GM21381 (cell line): ENCODE measurements at regions not wholly inside any gene's neighbourhood (a gene's known extent, or its start where the extent isn't known, plus 50 kb on each side); places are given as distances from the start of the nearest gene placed in this dataset.

Source experiments
- ATAC-seq: cut with Tn5 transposase; IDR thresholded peaks from one replicate; pipeline ENCODE4 v1.9.1; 2021; ENCODE audit warnings: mild to moderate bottlenecking, moderate library complexity; ENCODE audit not compliant: unreplicated experiment

DNA sequence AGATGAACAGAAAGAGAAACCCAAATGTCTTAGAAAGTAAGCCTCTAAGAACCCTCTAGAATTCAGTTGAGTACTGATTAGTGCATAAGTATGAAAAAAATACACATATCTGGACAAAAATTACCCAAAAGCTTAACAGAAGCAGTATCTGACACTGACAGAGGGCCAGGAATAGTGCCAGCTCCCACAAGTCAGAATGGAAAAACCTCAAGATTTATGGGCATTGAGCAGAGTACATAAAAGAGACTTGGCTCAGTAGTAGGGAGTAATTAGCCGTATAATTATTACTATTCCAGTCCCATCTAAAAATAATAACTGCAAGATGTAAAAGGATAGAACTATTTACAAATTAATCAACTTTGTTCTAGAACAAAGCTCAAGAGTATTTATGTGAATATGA, 834.5 kb downstream of the FAM181B start:
- no peak for ATAC-seq

DNA sequence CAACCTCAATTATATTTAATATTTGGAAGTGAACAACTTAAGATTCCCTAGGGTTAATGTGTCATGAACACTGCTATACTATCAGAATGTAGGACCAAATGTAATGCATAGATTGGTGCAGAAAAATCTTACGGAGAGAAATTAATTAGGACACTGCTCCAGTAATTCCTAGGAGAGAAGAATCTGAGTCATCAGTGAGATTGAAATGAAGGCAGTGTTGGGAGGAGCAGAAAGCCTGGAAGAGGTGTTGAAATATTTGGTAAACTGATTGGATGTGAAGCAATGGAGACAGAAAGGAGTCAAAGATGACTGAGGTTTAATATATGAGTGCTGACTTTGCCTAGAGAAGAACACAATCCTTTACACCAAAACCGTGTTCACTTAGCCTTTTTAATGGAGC, 836.0 kb downstream of the FAM181B start:
- ATAC-seq = no peak

DNA sequence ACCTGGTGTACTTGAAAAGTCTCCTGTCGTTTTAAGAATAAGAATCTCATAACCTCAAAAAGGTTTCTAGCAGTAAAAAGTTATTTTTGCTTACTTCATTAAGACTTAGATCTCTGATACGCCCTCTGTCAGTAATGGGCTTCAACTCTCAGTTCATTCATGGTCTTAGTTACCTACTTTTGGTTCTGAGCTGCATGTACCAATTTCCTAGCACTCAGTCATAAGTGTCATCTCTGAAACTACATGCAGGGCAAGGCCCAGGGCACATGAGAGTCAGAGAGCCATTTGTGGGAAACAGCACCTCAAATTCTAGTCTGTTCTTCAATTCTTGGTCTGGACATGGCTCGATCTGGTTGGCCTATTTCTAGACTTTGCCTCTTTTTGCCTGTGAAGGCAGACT, 838.4 kb downstream of the FAM181B start:
- no peak for ATAC-seq

DNA sequence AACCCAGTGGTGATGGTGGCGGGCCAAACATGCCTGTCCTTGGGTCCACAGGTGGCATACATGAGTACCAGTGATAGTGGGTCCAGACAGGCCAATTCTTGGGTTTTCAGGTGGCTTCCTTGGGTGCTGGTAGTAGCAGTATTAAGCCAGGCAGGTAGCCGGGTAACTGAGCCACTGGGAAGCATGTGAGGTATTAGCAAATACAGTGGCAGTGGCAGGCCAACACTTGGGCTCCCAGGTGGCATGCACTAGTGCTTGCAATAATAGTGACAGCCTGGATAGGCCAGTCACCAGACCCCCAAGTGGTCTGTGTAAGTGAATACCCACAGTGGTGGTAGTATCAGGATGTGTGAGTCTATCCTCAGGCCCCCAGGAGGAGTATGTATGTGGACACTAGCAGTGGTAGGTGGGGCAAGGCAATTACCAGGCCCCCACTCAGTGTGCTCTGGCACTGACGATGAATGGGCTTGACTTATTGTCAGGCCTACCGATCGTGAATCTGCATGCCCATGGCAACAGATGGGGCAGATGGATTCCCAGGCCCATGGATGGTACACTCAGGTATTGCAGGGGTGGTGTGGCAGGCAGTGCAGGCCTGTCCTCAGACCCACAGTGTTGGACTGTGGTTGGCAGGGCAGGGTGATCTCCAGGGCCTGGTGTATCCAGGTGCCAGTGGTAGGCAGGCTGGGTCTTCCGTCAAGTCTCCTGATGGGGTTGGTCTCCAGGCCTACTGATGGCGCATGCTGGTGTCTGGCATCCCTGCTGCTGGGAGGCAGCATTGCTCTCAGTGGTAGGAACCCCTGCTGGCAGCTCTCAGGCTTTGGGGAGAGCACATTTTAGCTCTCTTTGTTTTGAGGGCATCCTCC, 840.7 kb downstream of the FAM181B start:
- no peak for ATAC-seq

DNA sequence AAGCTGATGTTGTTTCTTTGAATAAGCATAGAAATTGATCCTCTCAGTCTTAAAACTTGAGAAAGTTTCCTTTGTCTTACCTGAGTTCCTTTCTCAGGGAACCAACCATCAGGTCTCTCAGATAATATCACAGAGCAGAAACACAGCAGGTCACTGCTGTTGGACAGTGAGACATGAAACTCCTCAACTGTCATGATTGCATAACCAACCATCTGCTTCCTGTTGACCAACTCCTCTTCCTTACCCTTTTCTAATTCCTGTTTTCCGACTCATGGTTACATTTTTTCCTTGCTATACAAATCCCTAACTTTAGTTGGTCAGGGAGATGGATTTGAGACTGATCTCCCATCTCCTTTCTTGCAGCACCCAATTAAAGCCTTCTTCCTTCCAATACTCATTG, 845.3 kb downstream of the FAM181B start:
- no peak for ATAC-seq

- ATAC-seq = no peak
Measured at GRCh38 chr11:81887671-81888070, 846.0 kb downstream of the FAM181B start.

GRCh38 chr11:81886406-81887075, 847.1 kb downstream of the FAM181B start:
- no peak for ATAC-seq

- ATAC-seq = no peak
Measured at GRCh38 chr11:81874635-81875034, 859.0 kb downstream of the FAM181B start.

DNA sequence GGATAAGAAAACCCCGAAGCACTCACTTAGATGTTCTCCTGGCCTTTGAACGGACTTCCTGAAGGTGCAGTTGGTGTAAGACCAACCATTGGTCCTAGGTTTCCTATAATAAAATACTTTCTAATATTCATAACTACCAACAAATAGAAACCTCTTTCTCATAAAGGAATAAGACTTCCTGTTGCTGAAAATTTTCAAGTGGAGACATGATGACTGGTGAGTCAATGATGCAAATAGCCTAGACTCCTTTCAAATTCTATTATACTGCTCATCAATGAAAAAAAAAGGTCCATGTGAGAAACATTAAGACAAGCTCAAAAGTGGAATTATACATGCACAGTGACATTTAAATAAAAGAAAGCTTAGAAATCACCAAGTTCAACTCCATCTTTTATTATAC, 862.8 kb downstream of the FAM181B start:
- ATAC-seq = no peak

- ATAC-seq = peak; percentile 55
Measured at GRCh38 chr11:81870066-81870412, 863.6 kb downstream of the FAM181B start.

- peak; percentile 96 for ATAC-seq
Measured at GRCh38 chr11:81869351-81870065, 864.2 kb downstream of the FAM181B start.

DNA sequence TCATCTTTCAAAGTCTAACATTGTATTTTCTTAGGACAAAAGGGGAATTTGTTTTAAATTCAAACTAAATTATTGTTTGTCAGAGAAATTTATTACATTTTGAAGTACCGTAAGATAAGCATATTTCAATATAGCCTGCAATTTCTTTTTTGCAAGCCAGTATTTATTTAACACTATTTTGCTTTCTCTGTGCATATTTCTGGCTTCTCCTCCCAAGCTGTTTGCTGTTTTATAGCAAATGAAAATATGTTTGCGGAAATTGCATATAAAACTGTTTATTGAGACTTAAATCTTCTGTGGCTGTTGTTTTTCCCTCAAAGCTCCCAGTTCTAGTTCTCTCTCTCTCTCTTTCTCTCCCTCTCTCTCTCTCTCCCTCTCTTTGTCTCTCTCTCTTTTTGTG, 866.8 kb downstream of the FAM181B start:
- no peak for ATAC-seq

DNA sequence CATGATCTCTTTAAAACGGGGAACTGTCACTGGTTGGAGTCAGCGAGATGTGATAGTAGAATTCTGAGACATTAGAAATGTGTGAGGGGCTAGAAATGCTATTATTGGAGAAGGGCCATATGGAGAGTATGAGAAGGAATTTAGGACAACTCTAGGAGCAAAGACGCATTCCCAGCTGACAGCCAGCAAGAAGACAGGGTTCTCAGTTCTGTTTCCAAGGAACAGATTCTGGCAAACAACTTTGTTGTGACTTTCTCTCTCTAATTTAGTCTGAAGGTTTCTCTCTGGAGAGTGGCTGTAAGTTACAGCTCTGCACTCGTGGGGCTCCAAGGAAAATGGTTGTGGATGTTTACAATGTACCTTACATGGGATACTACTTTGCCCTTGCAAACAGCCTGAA, 876.3 kb downstream of the FAM181B start:
- ATAC-seq = no peak

GRCh38 chr11:81853791-81854190, 879.9 kb downstream of the FAM181B start:
- no peak for ATAC-seq

DNA sequence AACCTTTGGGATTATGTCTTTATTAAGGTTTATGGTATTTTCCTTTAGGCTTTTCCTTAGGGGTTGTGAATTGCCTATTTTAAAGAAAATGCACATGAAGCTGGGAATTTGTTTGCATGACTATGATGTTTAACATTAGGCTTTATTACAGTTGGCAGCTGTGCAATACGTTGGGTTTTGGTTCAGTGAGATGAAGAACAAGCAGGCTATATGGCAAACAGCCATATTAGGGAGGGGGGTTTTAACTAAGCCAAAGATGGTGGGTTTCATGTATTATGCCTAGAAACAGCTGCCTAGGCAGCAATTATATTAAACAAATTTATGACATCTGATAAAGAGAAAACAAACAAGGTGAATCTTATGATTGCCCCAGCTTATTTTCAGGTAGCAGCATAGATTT, 880.8 kb downstream of the FAM181B start:
- ATAC-seq = no peak

GRCh38 chr11:81840380-81840779, 893.3 kb downstream of the FAM181B start:
- no peak for ATAC-seq

- ATAC-seq = no peak
Measured at GRCh38 chr11:81839976-81840375, 893.7 kb downstream of the FAM181B start.

DNA sequence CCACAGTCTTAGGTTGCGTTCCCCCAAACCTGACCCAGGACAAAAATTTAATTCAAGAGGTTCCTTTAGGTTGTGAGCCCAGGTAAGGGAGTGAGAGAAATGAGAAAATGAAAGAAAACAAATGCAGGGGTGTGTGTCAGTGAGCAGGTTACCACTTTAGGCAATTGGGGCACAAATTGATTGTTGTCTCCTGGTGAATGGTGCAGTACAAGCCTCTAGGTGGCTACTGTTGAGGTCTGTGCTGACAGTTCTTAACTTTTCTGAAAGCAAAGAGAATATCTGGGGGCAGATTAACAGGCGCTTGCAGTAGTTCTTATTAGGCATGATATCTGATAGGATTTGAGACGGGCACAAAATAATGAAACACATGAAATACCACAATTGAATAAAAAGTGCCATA, 894.6 kb downstream of the FAM181B start:
- no peak for ATAC-seq

GRCh38 chr11:81829976-81830375, 903.7 kb downstream of the FAM181B start:
- no peak for ATAC-seq

DNA sequence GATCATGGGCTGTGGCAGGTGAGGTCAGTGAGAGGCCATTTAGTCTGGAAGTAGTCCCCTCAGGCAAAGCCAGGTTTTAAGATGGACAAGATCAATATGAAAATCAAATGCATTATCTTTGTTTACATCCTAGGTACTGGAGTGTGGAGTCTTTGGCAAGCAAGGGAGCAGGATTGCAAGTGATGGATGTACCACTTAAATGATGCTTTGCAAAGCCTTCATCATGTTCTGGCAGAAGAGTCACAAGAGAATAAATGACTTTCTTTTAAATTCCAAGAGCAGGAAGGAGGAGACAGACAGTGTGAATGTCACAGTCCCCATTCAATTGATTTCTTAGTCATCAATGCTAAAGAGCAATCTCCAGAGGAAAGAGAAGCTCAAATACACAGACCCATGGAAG, 908.3 kb downstream of the FAM181B start:
- no peak for ATAC-seq

DNA sequence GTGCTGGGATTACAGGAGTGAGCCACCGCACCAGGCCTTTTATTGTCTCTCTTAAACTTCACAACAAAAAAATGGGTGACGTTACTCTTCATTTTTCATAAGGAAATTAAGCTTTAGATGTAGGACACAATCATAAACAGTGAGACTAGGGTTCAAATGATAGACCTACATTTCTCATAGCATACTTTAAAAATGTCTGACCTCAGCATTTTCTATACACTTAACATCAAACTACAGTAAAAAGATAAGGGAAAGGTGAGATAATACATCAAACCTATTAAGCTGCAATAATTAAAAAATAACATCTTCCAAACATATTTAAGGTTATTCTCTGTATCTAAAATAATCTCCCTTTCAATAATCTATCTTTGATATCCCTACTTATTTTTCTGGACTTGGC, 914.2 kb downstream of the FAM181B start:
- no peak for ATAC-seq

DNA sequence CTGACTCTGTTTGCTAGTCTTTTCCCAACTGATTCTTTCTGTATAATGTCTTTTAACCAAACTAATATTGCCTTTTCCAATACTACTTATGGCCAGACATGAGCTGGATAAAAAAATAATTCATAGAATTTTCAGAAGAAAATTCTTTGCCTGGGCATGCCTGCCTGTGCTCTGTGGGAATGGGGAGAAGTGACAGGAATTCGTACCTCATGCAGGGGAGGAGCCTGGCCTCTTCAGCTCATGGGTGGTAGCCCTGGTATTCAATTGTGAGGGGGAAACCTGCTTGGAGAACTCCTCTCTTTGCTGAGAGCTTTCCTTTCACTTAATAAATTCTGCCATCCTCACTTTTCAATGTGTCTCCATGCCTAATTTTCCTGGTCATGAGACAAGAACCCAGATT, 928.8 kb downstream of the FAM181B start:
- no peak for ATAC-seq
